BLaER1 (cell line): ENCODE measurements at regions not wholly inside any gene's neighbourhood (a gene's known extent, or its start where the extent isn't known, plus 50 kb on each side); places are given as distances from the start of the nearest gene placed in this dataset.

ENCODE experiments used
- H3K27ac ChIP-seq: shearing (Covaris generic); formaldehyde crosslinking; 2 replicates; pipeline ENCODE4 v1.8.1; 2022
- H3K27me3 ChIP-seq: shearing (Covaris generic); formaldehyde crosslinking; 2 replicates; pipeline ENCODE4 v1.8.1; 2022
- H3K36me3 ChIP-seq: shearing (Covaris generic); formaldehyde crosslinking; 2 replicates; pipeline ENCODE4 v1.8.1; 2022
- H3K4me1 ChIP-seq: shearing (Covaris generic); formaldehyde crosslinking; 2 replicates; pipeline ENCODE4 v1.8.1; 2022
- H3K4me2 ChIP-seq: shearing (Covaris generic); formaldehyde crosslinking; 2 replicates; pipeline ENCODE4 v1.8.1; 2022
- H3K4me3 ChIP-seq: shearing (Covaris generic); formaldehyde crosslinking; 2 replicates; pipeline ENCODE4 v1.8.1; 2022
- H3K9ac ChIP-seq: shearing (Covaris generic); formaldehyde crosslinking; 2 replicates; pipeline ENCODE4 v1.8.1; 2022
- H3K9me3 ChIP-seq: shearing (Covaris generic); formaldehyde crosslinking; 2 replicates; pipeline ENCODE4 v1.8.1; 2022
- H4K20me1 ChIP-seq: shearing (Covaris generic); formaldehyde crosslinking; 2 replicates; pipeline ENCODE4 v1.8.1; 2022
- Cebpa-rat ChIP-seq: shearing (Covaris generic); IDR thresholded peaks from 2 replicates; pipeline ENCODE4 v1.8.1; 2022

DNA sequence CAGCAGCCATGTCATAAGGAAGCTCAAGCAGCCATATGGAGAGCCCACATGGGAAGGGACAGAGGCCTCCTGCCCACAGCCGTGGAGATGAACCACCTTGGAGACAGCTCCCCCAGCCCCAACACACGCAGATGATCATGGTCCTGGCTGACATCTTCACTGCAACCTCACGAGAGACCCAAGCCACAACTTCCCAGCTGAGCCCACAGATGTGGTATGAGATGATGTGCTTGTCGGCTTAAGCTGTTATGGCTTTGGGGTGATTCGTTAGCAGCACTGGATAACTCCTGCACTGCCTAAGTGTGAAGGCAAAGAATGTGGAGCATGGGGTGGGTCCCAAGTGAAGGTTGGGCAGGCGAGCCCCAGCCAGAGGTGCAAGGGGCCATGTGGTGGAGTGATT is 163.4 kb downstream of the ERCC6L2 start:
- H3K27me3 ChIP-seq = no peaks in the 10 kb centered on the region
- no peak overlapping the region for H3K9ac ChIP-seq
- peaks cover 54% of the 10 kb centered on the region for H3K9me3 ChIP-seq
- no peak for TF ChIP-seq Cebpa-rat
- no peaks in the 10 kb centered on the region for H3K36me3 ChIP-seq
- no peak overlapping the region for H3K4me3 ChIP-seq
- H3K27ac ChIP-seq = no peak overlapping the region
- no peaks in the 10 kb centered on the region for H4K20me1 ChIP-seq
- no peaks in the 10 kb centered on the region for H3K4me1 ChIP-seq
- H3K4me2 ChIP-seq = no peak overlapping the region

DNA sequence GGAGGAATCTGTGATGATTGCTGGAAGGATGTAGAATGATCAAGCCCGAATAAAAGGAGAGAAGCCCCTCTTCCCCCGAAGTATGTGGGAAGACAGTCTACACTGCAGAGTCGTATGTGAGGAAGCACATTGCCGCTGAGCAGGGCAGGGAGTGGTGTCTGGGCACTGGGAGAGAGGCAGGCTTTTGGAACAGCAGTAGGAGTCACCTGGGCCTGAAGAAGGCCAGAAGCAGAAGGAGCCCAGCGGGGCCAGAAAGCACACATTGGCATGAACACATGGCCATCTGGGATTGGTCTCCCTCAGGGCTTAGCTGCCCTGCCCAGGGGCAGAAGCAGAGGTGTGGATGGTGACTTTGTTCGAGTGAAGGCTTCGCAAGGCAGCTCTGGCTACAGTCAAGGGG is 162.8 kb downstream of the ERCC6L2 start:
- H3K9ac ChIP-seq = no peak overlapping the region
- H3K4me1 ChIP-seq = no peaks in the 10 kb centered on the region
- no peaks in the 10 kb centered on the region for H4K20me1 ChIP-seq
- H3K27me3 ChIP-seq = no peaks in the 10 kb centered on the region
- no peak for TF ChIP-seq Cebpa-rat
- no peak overlapping the region for H3K27ac ChIP-seq
- H3K4me2 ChIP-seq = no peak overlapping the region
- peaks cover 58% of the 10 kb centered on the region for H3K9me3 ChIP-seq
- H3K36me3 ChIP-seq = no peaks in the 10 kb centered on the region
- no peak overlapping the region for H3K4me3 ChIP-seq

DNA sequence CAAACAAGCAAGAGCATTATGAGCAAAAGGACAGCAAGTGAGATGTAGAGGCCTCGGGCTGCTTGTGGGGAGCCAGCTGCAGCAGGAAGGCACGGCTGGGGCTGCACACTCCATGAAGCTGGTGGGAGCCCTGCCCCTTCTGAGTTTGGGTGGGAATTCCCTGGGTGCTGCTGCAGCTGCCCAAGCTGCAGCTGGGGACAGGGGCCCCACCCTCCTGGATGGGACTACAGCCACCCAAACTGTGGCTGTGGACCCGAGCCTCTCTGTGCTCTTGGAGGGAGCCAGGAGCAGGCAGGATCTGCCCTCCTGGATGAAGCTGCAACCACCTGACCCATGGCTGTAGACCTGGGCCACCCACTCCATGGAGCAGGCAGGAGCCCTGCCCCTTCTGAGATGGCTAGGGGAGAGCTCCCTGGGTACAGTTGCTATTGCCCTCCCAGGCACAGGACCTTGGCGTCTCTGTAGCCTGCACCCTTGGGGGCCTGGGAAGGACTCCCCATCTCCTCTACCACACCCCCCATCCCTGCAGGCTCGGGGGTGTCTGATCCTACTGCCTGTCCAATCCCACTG is 159.1 kb downstream of the ERCC6L2 start:
- Histone ChIP-seq H3K27ac (no peak overlapping the region), H3K36me3 (no peaks in the 10 kb centered on the region), H3K4me2 (no peak overlapping the region), H3K9ac (no peak overlapping the region), H3K27me3 (peaks cover 3% of the 10 kb centered on the region; the same call in 1 of the 2 replicates), H3K4me1 (no peaks in the 10 kb centered on the region), H4K20me1 (no peaks in the 10 kb centered on the region), H3K4me3 (no peak overlapping the region), H3K9me3 (peaks cover 64% of the 10 kb centered on the region)
- no peak for TF ChIP-seq Cebpa-rat

DNA sequence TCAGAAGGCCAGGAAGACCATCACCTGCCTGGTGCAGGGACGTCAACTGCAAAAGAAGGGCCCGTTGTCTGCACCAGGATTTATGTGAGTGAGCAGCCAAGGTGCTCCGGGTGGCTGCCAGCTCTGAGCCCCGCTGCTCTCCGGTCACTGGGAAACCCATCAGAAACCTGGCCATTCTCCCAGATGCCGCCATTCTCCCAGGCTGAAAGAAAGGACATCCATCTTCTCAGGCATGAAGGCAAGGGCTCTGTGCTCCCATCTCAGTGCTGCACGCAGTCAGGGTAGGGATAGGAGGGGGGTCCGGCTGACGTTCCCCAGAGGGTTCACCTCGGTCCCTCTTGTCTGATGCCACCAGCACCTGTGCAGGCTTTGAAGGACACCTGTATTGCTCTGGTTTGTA is 158.4 kb downstream of the ERCC6L2 start:
- H3K4me1 ChIP-seq = no peaks in the 10 kb centered on the region
- no peak overlapping the region for H3K9ac ChIP-seq
- H3K4me2 ChIP-seq = no peak overlapping the region
- H3K27me3 ChIP-seq = peaks cover 10% of the 10 kb centered on the region
- H3K36me3 ChIP-seq = no peaks in the 10 kb centered on the region
- no peak for TF ChIP-seq Cebpa-rat
- H3K9me3 ChIP-seq = peaks cover 61% of the 10 kb centered on the region
- no peak overlapping the region for H3K4me3 ChIP-seq
- H3K27ac ChIP-seq = no peak overlapping the region
- no peaks in the 10 kb centered on the region for H4K20me1 ChIP-seq

DNA sequence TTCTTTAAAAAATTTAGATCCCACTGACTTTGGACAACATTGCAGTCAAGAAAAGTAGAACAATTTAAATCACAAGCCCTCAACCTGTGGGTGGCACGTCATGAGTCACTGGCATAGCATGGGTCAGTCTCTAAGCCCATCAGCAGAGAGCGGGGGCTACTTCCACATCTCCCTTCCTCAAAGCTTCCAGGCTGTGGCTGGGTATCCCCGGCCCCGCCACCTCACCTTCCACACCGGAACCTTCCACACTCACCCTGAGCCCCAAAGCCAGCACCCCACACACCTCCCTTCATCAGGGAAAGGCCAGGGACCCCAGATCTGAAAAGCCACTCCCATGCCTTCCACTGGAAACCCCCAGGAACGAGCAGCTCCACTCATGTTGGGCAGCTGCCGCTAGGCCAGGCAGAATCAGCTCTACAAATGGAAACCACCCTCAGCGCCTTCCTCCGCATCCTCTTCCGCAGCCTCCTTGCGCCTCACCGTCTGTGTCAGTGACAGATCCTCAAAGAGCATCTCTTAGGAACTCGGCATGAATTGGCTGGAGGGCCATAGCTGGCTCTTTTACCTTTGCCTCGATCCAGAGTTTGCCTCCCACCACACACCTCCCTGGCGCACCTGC is 156.5 kb downstream of the ERCC6L2 start:
- H4K20me1 ChIP-seq = no peaks in the 10 kb centered on the region
- no peak overlapping the region for H3K4me2 ChIP-seq
- H3K27ac ChIP-seq = no peak overlapping the region
- no peaks in the 10 kb centered on the region for H3K4me1 ChIP-seq
- peaks cover 57% of the 10 kb centered on the region for H3K9me3 ChIP-seq
- H3K27me3 ChIP-seq = peaks cover 29% of the 10 kb centered on the region
- TF ChIP-seq Cebpa-rat = no peak
- H3K9ac ChIP-seq = no peak overlapping the region
- no peak overlapping the region for H3K4me3 ChIP-seq
- no peaks in the 10 kb centered on the region for H3K36me3 ChIP-seq

DNA sequence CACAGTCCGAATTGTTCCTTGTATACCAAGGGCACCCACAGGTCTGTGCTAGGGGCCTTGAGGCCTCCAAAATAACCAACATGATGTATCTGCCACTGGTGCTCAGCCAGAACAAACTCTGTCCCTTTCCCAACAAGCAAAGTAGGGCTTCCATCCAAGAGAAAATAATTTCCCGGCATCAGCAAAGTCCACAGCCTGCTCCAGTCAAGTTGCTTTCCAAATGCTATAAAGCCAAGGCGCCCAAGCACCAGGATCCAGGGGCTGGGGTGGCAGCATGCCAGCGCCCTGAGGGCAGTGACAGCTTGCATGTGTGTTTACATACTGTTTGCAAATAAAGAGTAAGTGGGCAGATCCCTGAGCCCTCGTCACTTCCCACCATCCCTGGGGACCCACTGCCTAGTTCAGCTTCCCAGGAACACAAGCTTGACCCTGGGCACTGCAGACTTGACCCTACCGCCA is 155.9 kb downstream of the ERCC6L2 start:
- no peak overlapping the region for H3K4me2 ChIP-seq
- H3K4me1 ChIP-seq = no peaks in the 10 kb centered on the region
- H3K36me3 ChIP-seq = no peaks in the 10 kb centered on the region
- peaks cover 35% of the 10 kb centered on the region for H3K27me3 ChIP-seq
- peaks cover 58% of the 10 kb centered on the region for H3K9me3 ChIP-seq
- no peak overlapping the region for H3K4me3 ChIP-seq
- no peak overlapping the region for H3K27ac ChIP-seq
- TF ChIP-seq Cebpa-rat = no peak
- no peak overlapping the region for H3K9ac ChIP-seq
- H4K20me1 ChIP-seq = no peaks in the 10 kb centered on the region

DNA sequence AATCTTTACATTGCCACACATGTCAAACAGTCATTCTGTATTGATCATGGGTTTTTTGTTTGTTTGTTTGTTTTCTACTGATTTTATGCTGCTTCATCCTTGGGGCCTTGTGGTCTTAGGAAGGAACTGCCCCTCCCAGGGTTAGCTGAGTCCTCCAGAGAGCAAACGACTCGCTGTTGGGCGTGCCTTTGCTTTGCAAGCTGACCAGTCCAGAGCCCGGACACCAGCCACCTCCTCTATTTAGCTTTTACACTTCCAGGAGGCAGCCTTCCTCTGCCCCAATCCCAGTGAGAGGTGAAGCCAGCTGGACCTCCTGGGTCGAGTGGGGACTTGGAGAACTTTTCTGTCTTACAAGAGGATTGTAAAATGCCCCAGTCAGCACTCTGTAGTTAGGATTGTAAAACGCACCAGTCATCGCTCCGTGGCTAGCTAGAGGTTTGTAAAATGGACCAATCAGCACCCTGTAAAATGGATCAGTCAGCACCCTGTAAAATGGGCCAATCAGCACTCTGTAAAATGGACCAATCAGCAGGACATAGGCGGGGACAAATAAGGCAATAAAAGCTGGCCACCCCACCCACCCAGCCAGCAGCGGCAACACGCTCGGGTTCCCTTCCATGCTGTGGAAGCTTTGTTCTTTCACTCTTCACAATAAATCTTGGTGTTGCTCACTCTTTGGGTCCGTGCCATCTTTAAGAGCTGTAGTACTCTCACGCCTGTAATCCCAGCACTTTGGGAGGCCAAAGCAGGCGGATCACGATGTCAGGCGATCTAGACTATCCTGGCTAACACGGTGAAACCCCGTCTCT is 154.4 kb downstream of the ERCC6L2 start:
- Histone ChIP-seq H4K20me1 (no peaks in the 10 kb centered on the region), H3K27me3 (peaks cover 50% of the 10 kb centered on the region), H3K4me2 (no peak overlapping the region), H3K4me1 (no peaks in the 10 kb centered on the region), H3K4me3 (no peak overlapping the region), H3K9me3 (peaks cover 58% of the 10 kb centered on the region), H3K27ac (no peak overlapping the region), H3K9ac (no peak overlapping the region), H3K36me3 (no peaks in the 10 kb centered on the region)
- no peak for TF ChIP-seq Cebpa-rat

DNA sequence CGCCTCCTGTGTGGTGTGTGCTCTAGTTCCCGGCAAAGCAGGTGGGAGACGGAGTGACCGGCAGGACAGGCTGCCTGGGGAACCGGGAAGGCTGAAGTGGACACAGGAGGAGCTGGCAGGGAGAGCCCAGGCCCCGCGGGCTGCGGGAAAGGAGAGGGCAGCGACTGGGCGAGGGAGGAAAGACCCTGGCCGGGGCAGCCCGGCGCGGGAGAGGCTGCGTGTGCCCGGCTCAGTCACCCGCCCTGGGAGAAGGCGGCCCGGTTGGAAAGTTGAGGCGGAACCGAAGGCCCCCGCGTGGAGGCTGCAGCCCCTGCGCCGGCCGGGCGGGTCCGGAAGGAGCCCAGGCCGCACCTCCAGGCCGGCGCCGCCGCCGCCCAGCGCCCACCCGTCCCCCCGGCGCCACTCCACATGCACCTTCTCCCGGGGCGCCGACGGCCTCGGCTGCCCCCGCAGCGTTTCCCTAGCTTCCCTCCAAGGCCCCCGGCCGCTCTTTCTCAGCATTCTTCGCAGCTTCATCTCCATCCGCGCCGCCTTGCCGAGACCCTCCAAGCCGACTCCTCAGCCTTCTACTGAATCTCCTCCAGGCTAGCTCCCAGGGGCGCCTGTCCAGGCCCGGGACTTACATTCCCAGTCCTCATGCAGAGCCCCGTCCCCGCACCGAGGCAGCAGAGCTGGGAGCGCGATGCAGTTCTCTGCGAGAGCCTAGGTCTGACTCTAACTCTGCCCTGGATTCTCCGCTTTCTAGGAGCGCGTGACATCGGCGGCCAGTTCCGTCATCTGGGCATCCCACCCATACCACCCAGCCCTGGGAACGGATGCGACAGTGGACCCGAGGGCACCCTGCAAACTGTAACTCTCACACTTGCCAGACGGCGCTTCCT is 152.0 kb downstream of the ERCC6L2 start:
- Histone ChIP-seq H3K36me3 (no peaks in the 10 kb centered on the region), H3K4me1 (peaks cover 5% of the 10 kb centered on the region), H3K9me3 (peaks cover 44% of the 10 kb centered on the region), H3K4me3 (peak overlapping the region; percentile 23; the same call in 1 of the 2 replicates), H3K27me3 (peaks cover 74% of the 10 kb centered on the region), H3K9ac (no peak overlapping the region), H3K4me2 (no peak overlapping the region), H4K20me1 (peaks cover 23% of the 10 kb centered on the region), H3K27ac (no peak overlapping the region)
- no peak for TF ChIP-seq Cebpa-rat

DNA sequence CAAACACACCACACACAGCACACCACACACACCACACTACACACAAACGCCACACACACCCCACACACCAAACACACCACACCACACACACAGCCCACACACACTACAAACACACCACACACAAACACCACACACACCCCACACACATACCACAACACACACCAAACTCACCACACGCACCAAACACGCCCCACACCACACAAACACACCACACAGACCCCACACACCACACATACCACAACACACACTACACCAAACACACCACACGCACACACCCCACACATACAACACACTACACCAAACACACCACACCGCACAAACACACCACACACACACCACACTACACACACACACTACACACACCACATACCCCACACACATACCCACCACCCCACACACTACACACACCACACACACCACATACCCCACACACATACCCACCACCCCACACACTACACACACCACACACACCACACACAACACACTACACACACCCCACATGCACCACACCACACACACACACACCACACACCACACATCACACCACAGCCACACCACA is 151.2 kb downstream of the ERCC6L2 start:
- Histone ChIP-seq H3K27me3 (peaks cover 82% of the 10 kb centered on the region), H3K9me3 (peaks cover 44% of the 10 kb centered on the region), H3K9ac (no peak overlapping the region), H3K4me3 (no peak overlapping the region), H3K4me2 (no peak overlapping the region), H3K36me3 (no peaks in the 10 kb centered on the region), H3K27ac (no peak overlapping the region), H3K4me1 (peaks cover 12% of the 10 kb centered on the region), H4K20me1 (peaks cover 30% of the 10 kb centered on the region)
- no peak for TF ChIP-seq Cebpa-rat
